ENCODE measurements at regions not wholly inside any gene's neighbourhood (a gene's known extent, or its start where the extent isn't known, plus 50 kb on each side); places are given as distances from the start of the nearest gene placed in this dataset.

DNA sequence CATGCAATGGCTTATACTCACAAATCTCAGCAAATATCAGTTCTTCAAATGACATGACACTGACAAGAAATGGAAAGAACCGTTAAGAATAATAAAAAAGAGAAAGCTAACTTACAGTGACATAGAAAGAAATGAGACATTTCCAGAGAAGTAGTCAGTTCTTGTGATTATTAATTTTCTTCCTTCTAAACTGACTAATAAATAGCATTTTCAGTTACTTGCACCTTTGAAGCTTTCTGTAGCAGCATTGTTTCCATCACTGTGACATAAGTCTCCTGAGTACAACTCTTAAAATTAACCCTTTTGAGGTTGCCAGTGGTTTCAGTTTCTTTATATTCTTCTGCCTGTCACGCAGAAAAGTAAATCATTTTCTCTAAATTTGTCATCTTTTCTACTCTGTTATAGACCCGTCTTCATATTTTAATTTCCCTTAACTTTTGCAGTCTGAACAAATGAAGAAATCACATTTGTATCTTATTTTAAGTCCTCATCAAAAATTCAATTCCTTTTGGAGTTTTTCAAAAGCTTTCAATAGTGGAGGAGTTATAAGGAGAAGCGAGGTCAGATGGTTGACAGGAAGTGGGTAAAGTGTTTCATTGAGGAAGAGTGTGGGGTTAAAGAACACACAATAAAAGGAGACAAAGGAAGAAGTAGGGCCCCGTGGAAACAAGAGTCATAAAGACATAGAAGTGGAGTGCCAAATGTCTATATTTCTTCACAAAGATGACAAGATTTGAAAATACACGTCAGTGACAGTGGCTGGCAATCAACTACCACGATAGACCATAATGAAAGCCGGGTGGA is 57.9 kb upstream of the S1PR1 start:
- Histone ChIP-seq H3K9me3 (ENCODE audit: control insufficient read depth, insufficient read depth, low read length) (no peaks in the 10 kb centered on the region), H3K4me1 (ENCODE audit: control insufficient read depth, insufficient read depth, low read length) (peaks cover 3% of the 10 kb centered on the region), H3K27ac (ENCODE audit: low read length) (peak overlapping the region; percentile 22), H3K36me3 (ENCODE audit: control insufficient read depth, insufficient read depth, low read length) (no peaks in the 10 kb centered on the region), H3K4me3 (ENCODE audit: low read length) (no peak overlapping the region), H3K27me3 (ENCODE audit: control insufficient read depth, insufficient read depth, low read length) (no peaks in the 10 kb centered on the region)
- intact Hi-C loops (cut with micrococcal nuclease): no loop called here
- H3K27me3 Mint-ChIP-seq (ENCODE audit: low read depth in 2 of 2): no peaks in the 10 kb centered on the region
- H3K4me3 Mint-ChIP-seq: peak overlapping the region; percentile 74
- WGBS (ENCODE audit: insufficient coverage): 16% methylated on average over 7 of the region's 8 CpGs
- peak overlapping the region; percentile 58 to 67 for H3K27ac Mint-ChIP-seq
- H3K9me3 Mint-ChIP-seq: no peaks in the 10 kb centered on the region
- TF ChIP-seq CTCF (IDR thresholded peaks at IDR 0.05): no peak
- DNase-seq: peak in 1 of 2 donors; percentile 54
- peaks cover 19% of the 10 kb centered on the region in 2 donors for H3K4me1 Mint-ChIP-seq
- peak; percentile 55 to 62 (median 57) for ATAC-seq
- no peaks in the 10 kb centered on the region for H3K36me3 Mint-ChIP-seq

GRCh38 chr1:101178341-101178687 is 58.5 kb upstream of the S1PR1 start:
- peak overlapping the region; percentile 62 for H3K4me3 Mint-ChIP-seq
- Histone ChIP-seq H3K4me3 (ENCODE audit: low read length) (no peak overlapping the region), H3K36me3 (ENCODE audit: control insufficient read depth, insufficient read depth, low read length) (no peaks in the 10 kb centered on the region), H3K27me3 (ENCODE audit: control insufficient read depth, insufficient read depth, low read length) (no peaks in the 10 kb centered on the region), H3K4me1 (ENCODE audit: control insufficient read depth, insufficient read depth, low read length) (peaks cover 3% of the 10 kb centered on the region), H3K27ac (ENCODE audit: low read length) (no peak overlapping the region), H3K9me3 (ENCODE audit: control insufficient read depth, insufficient read depth, low read length) (no peaks in the 10 kb centered on the region)
- DNase-seq: peak in 1 of 2 donors; percentile 9
- peak overlapping the region; percentile 58 to 67 for H3K27ac Mint-ChIP-seq
- 100% methylated on average over 1 of the region's 1 CpG for WGBS (ENCODE audit: insufficient coverage)
- no peaks in the 10 kb centered on the region for H3K27me3 Mint-ChIP-seq (ENCODE audit: low read depth in 2 of 2)
- peaks cover 19% of the 10 kb centered on the region in 2 donors for H3K4me1 Mint-ChIP-seq
- no peaks in the 10 kb centered on the region for H3K36me3 Mint-ChIP-seq
- TF ChIP-seq CTCF (IDR thresholded peaks at IDR 0.05): no peak
- intact Hi-C loops (cut with micrococcal nuclease): no loop called here
- ATAC-seq: no peak
- H3K9me3 Mint-ChIP-seq: no peaks in the 10 kb centered on the region

- Mint-ChIP-seq H3K9me3 (no peaks in the 10 kb centered on the region), H3K27ac (no peak overlapping the region), H3K36me3 (no peaks in the 10 kb centered on the region), H3K27me3 (ENCODE audit: low read depth in 2 of 2) (no peaks in the 10 kb centered on the region), H3K4me1 (peaks cover 19% of the 10 kb centered on the region in 2 donors), H3K4me3 (no peak overlapping the region)
- intact Hi-C loops (cut with micrococcal nuclease): no loop called here
- Histone ChIP-seq H3K9me3 (ENCODE audit: control insufficient read depth, insufficient read depth, low read length) (no peaks in the 10 kb centered on the region), H3K27ac (ENCODE audit: low read length) (no peak overlapping the region), H3K4me1 (ENCODE audit: control insufficient read depth, insufficient read depth, low read length) (peaks cover 3% of the 10 kb centered on the region), H3K36me3 (ENCODE audit: control insufficient read depth, insufficient read depth, low read length) (no peaks in the 10 kb centered on the region), H3K27me3 (ENCODE audit: control insufficient read depth, insufficient read depth, low read length) (no peaks in the 10 kb centered on the region), H3K4me3 (ENCODE audit: low read length) (no peak overlapping the region)
- TF ChIP-seq CTCF (IDR thresholded peaks at IDR 0.05): no peak
- no peak for ATAC-seq
- no CpG with 5 or more reads among the region's 1 CpG for WGBS (ENCODE audit: insufficient coverage)
- no peak for DNase-seq
Measured at GRCh38 chr1:101175886-101176285, 60.9 kb upstream of the S1PR1 start.

DNA sequence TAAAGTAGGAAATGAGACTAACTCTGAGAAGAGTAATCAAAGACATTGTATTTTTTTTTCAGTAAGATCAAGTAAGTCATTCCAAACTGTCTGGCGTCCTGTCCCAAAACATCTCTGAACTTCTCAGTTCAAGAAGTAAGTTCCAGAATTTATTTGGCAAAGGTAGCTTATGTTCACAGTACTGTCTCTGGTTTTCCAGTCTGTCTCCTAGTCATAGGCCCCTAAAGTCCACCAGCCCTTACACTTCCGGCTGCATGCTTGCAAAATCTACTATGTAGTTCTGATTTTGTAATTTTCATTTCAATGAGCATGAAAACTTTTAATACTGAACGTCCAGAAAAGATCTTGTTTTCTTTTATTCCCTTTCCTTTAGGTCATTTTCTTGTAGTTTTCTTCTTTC is 61.4 kb upstream of the S1PR1 start:
- intact Hi-C loops (cut with micrococcal nuclease): no loop called here
- Mint-ChIP-seq H3K4me1 (peaks cover 19% of the 10 kb centered on the region in 2 donors), H3K27ac (no peak overlapping the region), H3K4me3 (no peak overlapping the region), H3K27me3 (ENCODE audit: low read depth in 2 of 2) (no peaks in the 10 kb centered on the region), H3K36me3 (no peaks in the 10 kb centered on the region), H3K9me3 (no peaks in the 10 kb centered on the region)
- DNase-seq: no peak
- no peaks in the 10 kb centered on the region for H3K36me3 ChIP-seq (ENCODE audit: control insufficient read depth, insufficient read depth, low read length)
- 84% methylated on average over 3 of the region's 3 CpGs for WGBS (ENCODE audit: insufficient coverage)
- no peak overlapping the region for H3K4me3 ChIP-seq (ENCODE audit: low read length)
- H3K27ac ChIP-seq (ENCODE audit: low read length): no peak overlapping the region
- ATAC-seq: no peak
- peaks cover 3% of the 10 kb centered on the region for H3K4me1 ChIP-seq (ENCODE audit: control insufficient read depth, insufficient read depth, low read length)
- H3K27me3 ChIP-seq (ENCODE audit: control insufficient read depth, insufficient read depth, low read length): no peaks in the 10 kb centered on the region
- H3K9me3 ChIP-seq (ENCODE audit: control insufficient read depth, insufficient read depth, low read length): no peaks in the 10 kb centered on the region
- TF ChIP-seq CTCF (IDR thresholded peaks at IDR 0.05): no peak

All from natural killer cell (primary cell).